ENCODE measurements at regions not wholly inside any gene's neighbourhood (a gene's known extent, or its start where the extent isn't known, plus 50 kb on each side); places are given as distances from the start of the nearest gene placed in this dataset.

DNA sequence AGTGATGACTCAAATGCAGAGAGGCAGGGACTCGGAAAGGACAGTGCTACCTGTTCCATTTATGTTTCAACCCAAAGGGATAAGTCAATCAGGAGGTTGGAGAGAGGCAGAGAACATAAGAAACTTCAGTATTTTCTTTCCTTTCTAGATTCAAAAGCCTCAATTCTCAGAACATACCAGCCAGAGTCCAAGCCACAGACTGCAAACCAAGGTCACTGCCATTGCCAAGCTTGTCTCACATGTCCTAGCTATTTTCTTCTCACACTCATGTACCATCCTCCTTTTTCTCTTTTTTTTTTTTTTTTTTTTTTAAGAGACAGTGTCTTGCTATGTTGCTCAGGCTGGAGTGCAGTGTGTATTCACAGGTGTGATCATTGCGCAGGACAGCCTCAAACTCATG lies 111.7 kb upstream of the AKIP1 start:
- no peak overlapping the region for H3K4me3 ChIP-seq
- intact Hi-C loops (cut with DNase I), result no loop called here
- H3K36me3 ChIP-seq, result peaks cover 0 to 20% (median 0%) of the 10 kb centered on the region in 4 donors
- TF ChIP-seq POLR2A (IDR thresholded peaks at IDR 0.05) (no peak), EP300 (IDR thresholded peaks at IDR 0.05) (no peak), POLR2AphosphoS5 (IDR thresholded peaks at IDR 0.05) (no peak)
- TF ChIP-seq, protein P1, sequence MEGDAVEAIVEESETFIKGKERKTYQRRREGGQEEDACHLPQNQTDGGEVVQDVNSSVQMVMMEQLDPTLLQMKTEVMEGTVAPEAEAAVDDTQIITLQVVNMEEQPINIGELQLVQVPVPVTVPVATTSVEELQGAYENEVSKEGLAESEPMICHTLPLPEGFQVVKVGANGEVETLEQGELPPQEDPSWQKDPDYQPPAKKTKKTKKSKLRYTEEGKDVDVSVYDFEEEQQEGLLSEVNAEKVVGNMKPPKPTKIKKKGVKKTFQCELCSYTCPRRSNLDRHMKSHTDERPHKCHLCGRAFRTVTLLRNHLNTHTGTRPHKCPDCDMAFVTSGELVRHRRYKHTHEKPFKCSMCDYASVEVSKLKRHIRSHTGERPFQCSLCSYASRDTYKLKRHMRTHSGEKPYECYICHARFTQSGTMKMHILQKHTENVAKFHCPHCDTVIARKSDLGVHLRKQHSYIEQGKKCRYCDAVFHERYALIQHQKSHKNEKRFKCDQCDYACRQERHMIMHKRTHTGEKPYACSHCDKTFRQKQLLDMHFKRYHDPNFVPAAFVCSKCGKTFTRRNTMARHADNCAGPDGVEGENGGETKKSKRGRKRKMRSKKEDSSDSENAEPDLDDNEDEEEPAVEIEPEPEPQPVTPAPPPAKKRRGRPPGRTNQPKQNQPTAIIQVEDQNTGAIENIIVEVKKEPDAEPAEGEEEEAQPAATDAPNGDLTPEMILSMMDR (IDR thresholded peaks at IDR 0.05), result no peak
- H3K27ac ChIP-seq, result peak overlapping the region in 3 of 4 donors; percentile 35 to 97 (median 95)
- no peaks in the 10 kb centered on the region for H3K9me3 ChIP-seq
- no peak for DNase-seq
- no peaks in the 10 kb centered on the region for H3K27me3 ChIP-seq
- peaks cover 0 to 86% (median 80%) of the 10 kb centered on the region in 4 donors for H3K4me1 ChIP-seq
- 89 to 94% methylated on average over 2 of the region's 2 CpGs for WGBS, 2 donors

DNA sequence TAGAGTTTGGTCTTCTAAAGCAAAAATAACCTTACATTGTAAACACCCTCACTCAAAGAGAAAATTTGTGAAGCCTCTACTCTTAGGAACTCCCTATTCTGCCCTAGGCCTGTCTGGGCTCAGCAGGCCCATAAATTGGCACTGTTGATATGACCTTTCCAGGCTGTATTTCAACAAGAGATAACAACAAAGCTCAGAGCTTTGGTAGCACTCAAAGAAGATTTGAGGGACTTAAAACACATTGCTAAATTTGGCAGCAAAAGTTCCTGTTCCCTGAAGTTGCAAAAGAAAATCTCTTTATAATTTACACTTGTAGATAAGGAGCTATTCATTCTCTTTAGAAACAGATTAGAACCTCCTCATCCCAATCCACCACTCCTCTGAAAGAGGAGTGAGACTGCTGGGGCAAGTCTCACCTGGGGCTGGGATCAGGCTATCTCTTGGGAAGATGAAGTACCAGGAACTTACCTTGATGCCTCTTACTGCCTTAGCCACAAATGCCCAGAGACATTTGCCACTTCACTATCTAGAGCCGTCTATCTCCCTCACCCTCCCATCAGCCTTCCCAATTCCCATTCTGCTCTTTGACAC lies 110.4 kb upstream of the AKIP1 start:
- DNase-seq, result no peak
- peaks cover 0 to 14% (median 0%) of the 10 kb centered on the region in 4 donors for H3K36me3 ChIP-seq
- H3K4me3 ChIP-seq, result no peak overlapping the region
- H3K9me3 ChIP-seq, result no peaks in the 10 kb centered on the region
- peak overlapping the region; percentile 58 to 97 (median 93) for H3K27ac ChIP-seq
- peaks cover 0 to 88% (median 80%) of the 10 kb centered on the region in 4 donors for H3K4me1 ChIP-seq
- intact Hi-C loops (cut with DNase I), result no loop called here
- TF ChIP-seq EP300 (IDR thresholded peaks at IDR 0.05) (no peak), POLR2A (IDR thresholded peaks at IDR 0.05) (no peak)
- WGBS, 2 donors, result 37 to 55% methylated on average over 1 of the region's 1 CpG
- no peaks in the 10 kb centered on the region for H3K27me3 ChIP-seq

GRCh38 chr11:8801121-8801520 lies 109.9 kb upstream of the AKIP1 start:
- WGBS, 2 donors, result 89 to 91% methylated on average over 9 of the region's 9 CpGs
- no peak for DNase-seq
- peaks cover 0 to 88% (median 84%) of the 10 kb centered on the region in 4 donors for H3K4me1 ChIP-seq
- intact Hi-C loops (cut with DNase I), result no loop called here
- no peak for TF ChIP-seq POLR2A (IDR thresholded peaks at IDR 0.05)
- TF ChIP-seq EP300 (IDR thresholded peaks at IDR 0.05), result no peak
- TF ChIP-seq, protein P1 (IDR thresholded peaks at IDR 0.05), result no peak
- no peak for TF ChIP-seq POLR2AphosphoS5 (IDR thresholded peaks at IDR 0.05)
- no peaks in the 10 kb centered on the region for H3K27me3 ChIP-seq
- H3K27ac ChIP-seq, result peak overlapping the region; percentile 58 to 97 (median 93)
- no peak overlapping the region for H3K4me3 ChIP-seq
- H3K9me3 ChIP-seq, result no peaks in the 10 kb centered on the region
- H3K36me3 ChIP-seq, result peaks cover 0 to 10% (median 0%) of the 10 kb centered on the region in 4 donors

GRCh38 chr11:8802251-8802650 lies 108.7 kb upstream of the AKIP1 start:
- WGBS, 2 donors, result 79 to 83% methylated on average over 5 of the region's 5 CpGs

GRCh38 chr11:8803973-8804372 lies 107.0 kb upstream of the AKIP1 start:
- H3K9me3 ChIP-seq, result no peaks in the 10 kb centered on the region
- intact Hi-C loops (cut with DNase I), result no loop called here
- DNase-seq, result no peak
- H3K4me3 ChIP-seq, result no peak overlapping the region
- H3K36me3 ChIP-seq, result no peaks in the 10 kb centered on the region
- peak overlapping the region; percentile 91 to 97 (median 96) for H3K27ac ChIP-seq
- H3K4me1 ChIP-seq, result peaks cover 0 to 97% (median 87%) of the 10 kb centered on the region in 4 donors
- H3K27me3 ChIP-seq, result no peaks in the 10 kb centered on the region
- 88 to 90% methylated on average over 6 of the region's 6 CpGs for WGBS, 2 donors
- TF ChIP-seq, protein P1 (IDR thresholded peaks at IDR 0.05), result no peak
- TF ChIP-seq POLR2A (IDR thresholded peaks at IDR 0.05), result no peak
- TF ChIP-seq POLR2AphosphoS5 (IDR thresholded peaks at IDR 0.05), result no peak
- TF ChIP-seq EP300 (IDR thresholded peaks at IDR 0.05), result no peak

More at GRCh38 chr11:8802251-8802650, 108.7 kb upstream of the AKIP1 start:
- H3K4me1 ChIP-seq, result peaks cover 0 to 95% (median 94%) of the 10 kb centered on the region in 4 donors
- no peaks in the 10 kb centered on the region for H3K27me3 ChIP-seq
- H3K4me3 ChIP-seq, result no peak overlapping the region
- TF ChIP-seq, protein P1 (IDR thresholded peaks at IDR 0.05), result no peak
- TF ChIP-seq POLR2AphosphoS5 (IDR thresholded peaks at IDR 0.05) (no peak), EP300 (IDR thresholded peaks at IDR 0.05) (no peak), POLR2A (IDR thresholded peaks at IDR 0.05) (no peak)
- H3K9me3 ChIP-seq, result no peaks in the 10 kb centered on the region
- intact Hi-C loops (cut with DNase I), result no loop called here
- H3K36me3 ChIP-seq, result peaks cover 0 to 10% (median 0%) of the 10 kb centered on the region in 4 donors
- DNase-seq, result no peak
- H3K27ac ChIP-seq, result peak overlapping the region; percentile 91 to 97 (median 96)

Measured in sigmoid colon (tissue), 6 donors.